Activated CD4-positive, alpha-beta memory T cell treated with anti-CD3 and anti-CD28 coated beads for 36 hours (primary cell): ENCODE measurements at regions not wholly inside any gene's neighbourhood (a gene's known extent, or its start where the extent isn't known, plus 50 kb on each side); places are given as distances from the start of the nearest gene placed in this dataset.

ENCODE experiments used
- CTCF ChIA-PET: fragments of 350-600 bp; sonication (Branson Sonifier 250); formaldehyde crosslinking; loops from one replicate; lab custom pipeline; 2021; ENCODE audit warnings: antibody characterized with exemption, inconsistent platforms; lab: Charles Lee
- POLR2A ChIA-PET: fragments of 350-600 bp; sonication (Branson Sonifier 250); formaldehyde crosslinking; loops from one replicate; lab custom pipeline; 2021; ENCODE audit warnings: antibody characterized with exemption; lab: Charles Lee
- DNase-seq: peaks from one replicate; pipeline ENCODE4 v3.0.0-alpha.2; 2020
- H3K27ac Mint-ChIP-seq: one replicate; pipeline ENCODE4 v1.8.0; 2021; ENCODE audit warnings: mixed read lengths
- H3K27me3 Mint-ChIP-seq: one replicate; pipeline ENCODE4 v1.8.0; 2021; ENCODE audit warnings: mixed read lengths
- H3K36me3 Mint-ChIP-seq: one replicate; pipeline ENCODE4 v1.8.0; 2021; ENCODE audit warnings: mixed read lengths
- H3K4me1 Mint-ChIP-seq: one replicate; pipeline ENCODE4 v1.8.0; 2021; ENCODE audit warnings: low read depth, mixed read lengths
- H3K4me3 Mint-ChIP-seq: one replicate; pipeline ENCODE4 v1.8.0; 2021; ENCODE audit warnings: mild to moderate bottlenecking, mixed read lengths
- H3K9me3 Mint-ChIP-seq: one replicate; pipeline ENCODE4 v1.8.0; 2021; ENCODE audit warnings: mixed read lengths
- intact Hi-C: fragments of 100-400 bp; cut with micrococcal nuclease; formaldehyde crosslinking; loops from one replicate; pipeline ENCODE4 v1.15.1; 2023

GRCh38 chrX:13518126-13518525, 51.3 kb upstream of the EGFL6 start:
- intact Hi-C loops: no loop called here
- no peaks in the 10 kb centered on the region for H3K4me1 Mint-ChIP-seq
- no peak overlapping the region for H3K27ac Mint-ChIP-seq
- H3K4me3 Mint-ChIP-seq: no peak overlapping the region
- H3K27me3 Mint-ChIP-seq: no peaks in the 10 kb centered on the region
- ChIA-PET POLR2A (no interaction called here), CTCF (interaction anchor here (1.0 kb wide), 1 partner anchor 11 kb away, joined by 3 read pairs; no protein-coding TSS in a partner anchor)
- no peaks in the 10 kb centered on the region for H3K9me3 Mint-ChIP-seq
- no peak for DNase-seq
- H3K36me3 Mint-ChIP-seq: no peaks in the 10 kb centered on the region

- ChIA-PET CTCF (no interaction called here), POLR2A (no interaction called here)
- intact Hi-C loops: no loop called here
- no peaks in the 10 kb centered on the region for H3K27me3 Mint-ChIP-seq
- no peaks in the 10 kb centered on the region for H3K9me3 Mint-ChIP-seq
- H3K36me3 Mint-ChIP-seq: no peaks in the 10 kb centered on the region
- H3K27ac Mint-ChIP-seq: no peak overlapping the region
- DNase-seq: no peak
- no peaks in the 10 kb centered on the region for H3K4me1 Mint-ChIP-seq
- no peak overlapping the region for H3K4me3 Mint-ChIP-seq
These were observed 54.0 kb upstream of the EGFL6 start for GRCh38 chrX:13515211-13515930.

- Mint-ChIP-seq H3K36me3 (no peaks in the 10 kb centered on the region), H3K9me3 (no peaks in the 10 kb centered on the region), H3K4me1 (no peaks in the 10 kb centered on the region), H3K27me3 (no peaks in the 10 kb centered on the region), H3K27ac (no peak overlapping the region), H3K4me3 (no peak overlapping the region)
- POLR2A ChIA-PET: no interaction called here
- intact Hi-C loops: no loop called here
- CTCF ChIA-PET: no interaction called here
- no peak for DNase-seq
These were observed 57.5 kb upstream of the EGFL6 start for GRCh38 chrX:13511944-13512330.

GRCh38 chrX:13511241-13511943, 58.0 kb upstream of the EGFL6 start:
- H3K9me3 Mint-ChIP-seq: no peaks in the 10 kb centered on the region

GRCh38 chrX:13507893-13508292, 61.5 kb upstream of the EGFL6 start:
- ChIA-PET CTCF (interaction anchor here (1.1 to 2.6 kb wide), 9 partner anchors 52 to 562 kb away, joined by 3 to 44 read pairs (median 5); partner anchors contain the start of gene GEMIN8), POLR2A (no interaction called here)
- Mint-ChIP-seq H3K4me1 (peaks cover 2% of the 10 kb centered on the region), H3K27ac (no peak overlapping the region), H3K9me3 (no peaks in the 10 kb centered on the region), H3K4me3 (no peak overlapping the region), H3K27me3 (no peaks in the 10 kb centered on the region), H3K36me3 (no peaks in the 10 kb centered on the region)
- DNase-seq: no peak
- intact Hi-C loops: no loop called here

More at GRCh38 chrX:13511241-13511943, 58.0 kb upstream of the EGFL6 start:
- no peak overlapping the region for H3K4me3 Mint-ChIP-seq
- no peak overlapping the region for H3K27ac Mint-ChIP-seq
- no peaks in the 10 kb centered on the region for H3K4me1 Mint-ChIP-seq
- ChIA-PET POLR2A (no interaction called here), CTCF (interaction anchor here (1.0 kb wide), 1 partner anchor 521 kb away, joined by 3 read pairs; no protein-coding TSS in a partner anchor)
- H3K36me3 Mint-ChIP-seq: no peaks in the 10 kb centered on the region
- intact Hi-C loops: no loop called here
- no peaks in the 10 kb centered on the region for H3K27me3 Mint-ChIP-seq
- no peak for DNase-seq

- no peaks in the 10 kb centered on the region for H3K9me3 Mint-ChIP-seq
- no peak overlapping the region for H3K4me3 Mint-ChIP-seq
- peak; percentile 57 for DNase-seq
- peaks cover 5% of the 10 kb centered on the region for H3K4me1 Mint-ChIP-seq
- no peak overlapping the region for H3K27ac Mint-ChIP-seq
- no peaks in the 10 kb centered on the region for H3K36me3 Mint-ChIP-seq
- intact Hi-C loops: loop anchor here (1.0 kb wide), 2 partner anchors 140 to 526 kb away; no protein-coding TSS in a partner anchor
- CTCF ChIA-PET: interaction anchor here (0.6 to 2.6 kb wide), 22 partner anchors 11 to 1464 kb away, joined by 3 to 44 read pairs (median 4); partner anchors contain the start of gene GEMIN8
- no peaks in the 10 kb centered on the region for H3K27me3 Mint-ChIP-seq
- POLR2A ChIA-PET: interaction anchor here (0.6 kb wide), 2 partner anchors 124 to 523 kb away, joined by 3 to 4 read pairs; partner anchors contain the start of gene GEMIN8
These were observed 62.8 kb upstream of the EGFL6 start for GRCh38 chrX:13506574-13506973.

- Mint-ChIP-seq H3K4me3 (no peak overlapping the region), H3K27ac (peak overlapping the region; percentile 81)
These were observed 66.8 kb upstream of the EGFL6 start for GRCh38 chrX:13502590-13502989.

GRCh38 chrX:13499736-13500135, 69.7 kb upstream of the EGFL6 start:
- no peaks in the 10 kb centered on the region for H3K9me3 Mint-ChIP-seq
- no peak for DNase-seq
- H3K27ac Mint-ChIP-seq: no peak overlapping the region
- H3K36me3 Mint-ChIP-seq: no peaks in the 10 kb centered on the region
- no peak overlapping the region for H3K4me3 Mint-ChIP-seq
- no peaks in the 10 kb centered on the region for H3K27me3 Mint-ChIP-seq
- ChIA-PET CTCF (interaction anchor here (0.7 kb wide), 1 partner anchor 553 kb away, joined by 3 read pairs; no protein-coding TSS in a partner anchor), POLR2A (no interaction called here)
- H3K4me1 Mint-ChIP-seq: peaks cover 5% of the 10 kb centered on the region
- intact Hi-C loops: loop anchor here (5.0 kb wide), 2 partner anchors 248 to 552 kb away; no protein-coding TSS in a partner anchor

More at GRCh38 chrX:13502590-13502989, 66.8 kb upstream of the EGFL6 start:
- DNase-seq: no peak
- Mint-ChIP-seq H3K9me3 (no peaks in the 10 kb centered on the region), H3K36me3 (no peaks in the 10 kb centered on the region), H3K4me1 (peaks cover 5% of the 10 kb centered on the region), H3K27me3 (no peaks in the 10 kb centered on the region)
- ChIA-PET CTCF (no interaction called here), POLR2A (no interaction called here)
- intact Hi-C loops: loop anchor here (5.0 kb wide), 2 partner anchors 245 to 555 kb away; no protein-coding TSS in a partner anchor

- POLR2A ChIA-PET: no interaction called here
- no peak for DNase-seq
- H3K9me3 Mint-ChIP-seq: no peaks in the 10 kb centered on the region
- no peak overlapping the region for H3K27ac Mint-ChIP-seq
- no peaks in the 10 kb centered on the region for H3K36me3 Mint-ChIP-seq
- H3K4me3 Mint-ChIP-seq: no peak overlapping the region
- peaks cover 4% of the 10 kb centered on the region for H3K4me1 Mint-ChIP-seq
- CTCF ChIA-PET: interaction anchor here (0.6 to 1.2 kb wide), 2 partner anchors 10 to 409 kb away, joined by 3 read pairs; no protein-coding TSS in a partner anchor
- intact Hi-C loops: no loop called here
- no peaks in the 10 kb centered on the region for H3K27me3 Mint-ChIP-seq
These were observed 71.2 kb upstream of the EGFL6 start for GRCh38 chrX:13498238-13498637.

GRCh38 chrX:13495232-13495631, 74.2 kb upstream of the EGFL6 start:
- H3K36me3 Mint-ChIP-seq: no peaks in the 10 kb centered on the region
- intact Hi-C loops: no loop called here
- H3K27ac Mint-ChIP-seq: no peak overlapping the region
- DNase-seq: no peak
- H3K4me3 Mint-ChIP-seq: no peak overlapping the region
- POLR2A ChIA-PET: no interaction called here
- no peaks in the 10 kb centered on the region for H3K9me3 Mint-ChIP-seq
- H3K27me3 Mint-ChIP-seq: no peaks in the 10 kb centered on the region
- H3K4me1 Mint-ChIP-seq: no peaks in the 10 kb centered on the region
- CTCF ChIA-PET: no interaction called here

GRCh38 chrX:13494562-13494961, 74.8 kb upstream of the EGFL6 start:
- Mint-ChIP-seq H3K27me3 (no peaks in the 10 kb centered on the region), H3K9me3 (no peaks in the 10 kb centered on the region), H3K4me1 (no peaks in the 10 kb centered on the region), H3K27ac (no peak overlapping the region), H3K36me3 (no peaks in the 10 kb centered on the region), H3K4me3 (no peak overlapping the region)
- no peak for DNase-seq
- ChIA-PET CTCF (no interaction called here), POLR2A (no interaction called here)
- intact Hi-C loops: no loop called here

GRCh38 chrX:13493659-13494058, 75.7 kb upstream of the EGFL6 start:
- POLR2A ChIA-PET: no interaction called here
- H3K9me3 Mint-ChIP-seq: no peaks in the 10 kb centered on the region
- intact Hi-C loops: no loop called here
- H3K27me3 Mint-ChIP-seq: no peaks in the 10 kb centered on the region
- H3K36me3 Mint-ChIP-seq: no peaks in the 10 kb centered on the region
- no peak overlapping the region for H3K4me3 Mint-ChIP-seq
- CTCF ChIA-PET: no interaction called here
- no peaks in the 10 kb centered on the region for H3K4me1 Mint-ChIP-seq
- H3K27ac Mint-ChIP-seq: no peak overlapping the region
- no peak for DNase-seq
